NCI-H1105 (cell line): ENCODE measurements at regions not wholly inside any gene's neighbourhood (a gene's known extent, or its start where the extent isn't known, plus 50 kb on each side); places are given as distances from the start of the nearest gene placed in this dataset.
A peak's percentile ranks its signal among the peaks of the same experiment; 100 is the strongest.
"Not testable (repeated sequence)": the region's sequence is repeated elsewhere in the genome, so short reads cannot be mapped to it uniquely, and the experiment has no call there.

ENCODE experiments used
- DNase-seq: peaks from one replicate; lab custom pipeline; 2025; lab: John Stamatoyannopoulos, UW

DNA sequence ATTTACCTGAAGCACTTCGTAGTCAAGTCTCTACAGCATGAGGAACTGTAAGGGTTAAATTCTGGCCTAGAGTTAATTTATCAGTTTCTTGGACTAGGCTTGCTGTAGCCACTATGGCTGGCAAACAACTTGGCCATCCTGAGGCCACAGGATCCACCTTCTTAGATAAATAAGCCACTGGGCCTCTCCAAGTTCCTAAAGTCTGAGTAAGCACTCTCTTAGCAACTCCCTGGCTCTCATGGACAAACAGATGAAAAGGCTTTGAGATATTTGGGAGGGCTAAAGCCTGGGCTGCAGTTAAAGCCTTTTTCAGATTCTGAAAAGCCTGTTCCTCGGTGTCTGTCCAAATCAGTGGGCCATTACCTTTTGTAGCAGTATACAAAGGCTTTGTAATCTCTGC, 675.0 kb downstream of the TMEM121 start:
- DNase-seq, result no peak

DNA sequence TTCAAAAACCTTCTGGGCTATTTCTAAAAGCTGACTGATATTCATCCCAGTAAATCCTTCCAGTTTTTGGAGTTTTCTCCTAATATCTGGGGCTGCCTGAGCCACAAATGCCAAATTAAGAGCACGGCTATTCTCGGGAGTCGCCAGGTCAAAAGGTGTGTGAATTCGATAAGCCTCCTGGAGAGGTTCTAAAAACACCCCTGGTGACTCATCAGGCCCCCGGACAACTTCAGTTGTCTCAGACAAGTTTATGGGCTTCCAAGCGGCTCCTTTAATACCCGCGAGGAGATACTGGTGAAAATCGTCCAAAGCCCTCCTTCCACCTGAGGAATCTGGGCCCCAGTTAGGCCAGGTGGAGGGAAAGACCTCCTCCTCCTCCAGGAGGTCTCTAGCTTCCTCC, 677.1 kb downstream of the TMEM121 start:
- no peak for DNase-seq

DNA sequence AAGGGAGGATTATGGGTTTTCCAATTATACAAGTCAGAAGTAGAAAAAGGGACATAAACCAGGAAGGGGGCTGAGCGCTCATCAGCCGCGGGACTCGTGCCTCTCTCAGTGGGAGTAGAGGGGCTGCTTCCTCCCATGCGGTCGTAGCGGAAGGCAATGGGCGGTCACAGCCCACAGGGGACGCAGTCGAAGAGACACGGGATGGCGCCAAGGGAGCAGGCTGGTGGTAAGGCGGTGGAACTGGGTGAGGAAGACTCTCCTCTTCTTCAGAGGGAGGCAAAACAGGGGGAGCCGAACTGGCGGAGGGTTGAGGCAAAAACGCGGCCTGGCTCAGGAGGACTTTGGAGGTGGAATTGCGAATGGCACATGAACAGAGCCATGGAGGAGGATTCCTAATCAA, 677.7 kb downstream of the TMEM121 start:
- DNase-seq, result no peak

DNA sequence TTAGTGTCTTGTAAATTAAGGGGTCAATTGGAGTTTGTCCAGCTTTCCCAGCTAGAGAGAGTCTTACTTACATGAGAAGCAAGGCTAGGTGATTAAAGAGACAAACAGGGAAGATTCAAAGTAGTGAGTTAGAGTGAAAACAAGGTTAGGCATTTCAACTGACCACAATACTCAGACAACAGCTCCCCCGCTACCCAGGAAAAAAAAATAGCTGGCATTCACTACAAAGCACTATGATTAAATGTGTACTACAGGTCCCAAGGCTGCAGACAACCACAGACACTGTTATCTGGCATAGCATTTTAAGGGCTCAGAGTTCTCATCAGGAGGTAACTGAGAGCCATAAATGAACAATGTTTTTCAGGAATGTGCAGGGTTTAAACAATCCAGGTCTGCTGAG, 680.9 kb downstream of the TMEM121 start:
- DNase-seq, result no peak

DNA sequence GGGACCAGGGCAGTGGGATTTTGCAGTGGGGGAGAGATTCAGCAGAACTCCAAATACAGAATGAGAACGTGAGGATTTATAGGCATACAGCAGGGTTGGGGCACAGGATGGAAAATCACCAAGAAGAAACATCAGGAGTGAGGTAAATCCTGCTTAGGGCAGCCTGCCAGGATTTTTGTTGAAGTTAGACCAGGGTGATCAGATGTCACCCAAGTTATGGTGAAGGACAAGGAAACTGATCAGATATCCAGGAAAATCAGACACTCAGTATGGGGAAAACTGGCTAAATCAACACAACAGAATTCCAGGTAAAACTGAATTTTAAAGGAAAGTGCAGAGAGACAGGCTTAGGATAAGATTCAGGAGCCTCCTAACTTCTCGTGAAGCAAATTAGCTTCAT, 682.4 kb downstream of the TMEM121 start:
- DNase-seq, result no peak

DNA sequence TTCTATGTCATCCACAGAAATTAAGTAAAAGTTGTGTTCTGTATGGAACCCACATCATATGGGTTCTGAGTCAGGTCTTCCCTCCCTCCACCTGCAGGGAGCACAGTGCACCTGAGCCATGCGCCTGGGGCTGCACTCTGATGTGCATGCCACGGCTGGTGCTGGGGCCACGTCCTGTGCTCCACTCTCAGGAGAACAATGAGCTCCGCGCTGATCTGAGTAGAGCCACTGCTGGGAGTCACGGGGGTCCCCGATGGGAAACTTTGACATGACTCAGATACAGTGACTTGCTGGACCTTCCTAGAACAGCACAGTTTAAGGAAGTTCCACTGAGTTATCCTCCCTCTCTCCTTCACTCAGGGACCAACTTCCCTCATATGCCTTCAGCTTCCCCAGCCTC, 683.4 kb downstream of the TMEM121 start:
- no peak for DNase-seq

DNA sequence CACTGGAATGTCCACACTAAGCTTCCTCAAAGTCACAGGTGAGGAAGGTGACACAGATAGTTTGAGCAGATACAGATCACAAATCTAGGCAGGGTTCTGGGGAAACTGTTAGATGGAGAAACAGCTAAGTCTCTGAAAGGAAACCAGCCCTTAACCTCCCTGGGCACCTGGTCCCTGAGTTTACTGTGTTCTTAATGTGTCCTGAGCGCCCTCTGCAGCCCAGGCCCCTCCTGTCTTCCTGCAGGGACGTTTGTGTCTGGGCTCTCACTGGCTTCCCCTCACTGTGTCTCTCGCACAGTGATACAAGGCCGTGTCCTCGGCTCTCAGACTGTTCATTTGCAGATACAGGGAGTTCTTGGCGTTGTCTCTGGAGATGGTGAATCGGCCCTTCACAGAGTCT, 684.3 kb downstream of the TMEM121 start:
- DNase-seq, result no peak

DNA sequence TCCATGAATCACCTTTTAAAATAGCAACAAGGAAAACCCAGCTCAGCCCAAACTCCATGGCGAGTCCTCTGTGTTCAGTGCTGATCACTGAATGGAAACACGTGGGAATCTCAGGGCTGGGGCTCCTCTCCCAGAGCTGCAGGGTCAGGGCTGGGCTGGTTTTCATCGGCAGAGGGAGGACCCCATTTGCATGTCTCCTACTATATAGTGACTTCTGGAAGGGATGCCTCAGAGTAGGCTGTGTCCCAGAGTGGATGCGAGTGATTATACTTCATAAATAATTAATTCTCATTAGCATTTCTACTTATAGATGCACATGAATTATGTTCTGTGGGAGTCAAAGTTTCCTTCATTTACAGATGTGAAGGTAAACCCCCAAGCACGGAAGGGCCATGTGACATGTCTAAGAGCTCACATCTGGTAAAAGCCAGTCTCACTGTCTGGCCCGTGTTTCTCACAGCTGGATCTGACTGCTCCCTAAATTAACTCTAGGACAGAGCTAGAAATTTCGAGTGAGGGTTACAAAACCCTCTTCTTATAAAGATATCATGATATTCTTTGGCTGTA, 685.0 kb downstream of the TMEM121 start:
- no peak for DNase-seq

DNA sequence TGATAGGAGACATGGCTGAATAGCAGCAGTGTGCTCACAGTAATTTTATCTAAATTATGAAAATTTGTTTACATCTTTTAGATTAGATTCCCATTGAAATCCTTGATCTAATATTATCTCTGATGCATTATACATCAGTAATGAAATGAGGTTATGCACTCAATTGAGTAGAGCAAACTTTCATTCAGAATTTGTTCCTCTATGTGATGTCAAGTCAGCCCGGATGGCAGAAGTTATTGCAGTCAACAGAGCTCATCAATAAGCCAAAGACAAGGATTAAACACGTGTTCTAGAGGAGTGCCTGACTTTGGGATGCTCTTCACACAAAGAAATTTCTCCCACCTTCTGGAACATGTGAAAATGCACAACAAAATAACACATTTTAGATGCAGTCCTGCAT, 688.8 kb downstream of the TMEM121 start:
- no peak for DNase-seq

DNA sequence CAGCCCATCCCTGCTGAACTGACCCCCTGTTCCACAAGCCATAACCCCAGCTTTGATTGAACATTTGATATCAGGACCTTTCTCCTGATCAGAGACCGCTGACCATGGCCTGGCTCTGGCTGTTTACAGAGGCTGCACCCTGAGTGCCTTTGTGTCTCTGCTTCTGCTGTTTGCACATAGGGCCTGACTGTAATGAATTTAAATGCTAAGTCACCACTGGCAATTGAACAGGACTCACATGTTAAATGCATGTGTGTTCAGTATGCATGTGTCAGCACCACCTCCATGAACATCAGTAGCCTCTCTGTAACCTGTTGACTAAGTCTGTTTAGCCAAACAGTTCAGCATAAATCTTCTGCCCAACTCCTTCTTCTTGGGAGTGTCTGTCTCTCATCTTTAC, 690.3 kb downstream of the TMEM121 start:
- no peak for DNase-seq

DNA sequence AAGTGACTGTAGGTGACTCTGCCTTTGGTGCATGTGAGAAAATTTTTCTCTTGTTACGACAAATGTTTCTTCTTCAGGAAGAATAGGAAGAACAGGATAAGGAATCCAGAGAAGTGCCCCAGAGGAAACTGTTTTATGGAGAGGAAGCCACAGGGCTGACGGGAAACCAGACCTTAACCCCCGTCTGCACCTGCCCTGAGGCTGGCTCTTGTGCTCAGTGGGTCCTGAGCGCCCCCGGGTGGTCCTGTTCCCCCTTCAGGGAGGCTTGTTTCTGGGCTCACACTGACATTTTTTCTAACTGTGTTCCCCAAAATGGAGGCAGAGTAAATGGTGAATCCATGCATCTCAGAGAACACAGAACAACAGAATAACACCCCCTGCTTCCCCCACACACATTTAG, 691.8 kb downstream of the TMEM121 start:
- no peak for DNase-seq

DNA sequence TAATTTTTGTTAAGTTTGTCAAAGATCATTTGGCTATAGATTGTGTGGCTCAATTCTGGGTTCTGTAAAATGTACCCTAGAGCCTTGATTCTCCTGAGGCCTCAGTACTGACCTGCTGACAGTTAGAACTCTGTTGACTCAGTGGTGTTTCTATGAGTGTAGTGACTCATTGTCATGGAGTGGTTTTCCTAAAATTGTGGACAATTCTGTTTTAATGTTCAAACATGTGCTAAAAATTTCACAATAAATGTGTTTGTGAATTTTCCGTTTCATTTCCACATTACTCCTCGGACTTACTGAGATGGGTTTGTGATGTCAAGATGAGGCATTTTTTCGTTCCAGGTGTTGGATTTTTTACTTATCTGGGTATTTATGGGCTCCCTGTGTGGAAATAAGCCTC, 695.9 kb downstream of the TMEM121 start:
- DNase-seq, result no peak

DNA sequence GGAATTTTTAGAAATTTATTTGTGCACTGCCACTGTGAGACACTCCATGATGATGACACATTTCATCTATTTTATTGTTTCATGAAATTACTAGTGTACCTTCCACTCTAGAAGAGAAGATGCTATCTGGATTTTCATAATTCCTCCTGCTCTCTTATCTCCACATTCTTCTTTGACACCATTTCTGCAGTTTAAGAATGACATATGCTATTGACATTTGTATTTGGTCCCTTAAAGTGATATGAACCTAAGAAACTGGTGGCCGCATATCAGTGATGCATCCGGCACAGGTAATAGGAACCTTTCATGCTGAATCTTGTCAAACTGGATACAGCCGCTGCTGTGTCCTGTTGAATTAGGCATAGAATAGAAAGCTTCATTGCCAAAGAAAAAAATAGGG, 696.3 kb downstream of the TMEM121 start:
- no peak for DNase-seq

DNA sequence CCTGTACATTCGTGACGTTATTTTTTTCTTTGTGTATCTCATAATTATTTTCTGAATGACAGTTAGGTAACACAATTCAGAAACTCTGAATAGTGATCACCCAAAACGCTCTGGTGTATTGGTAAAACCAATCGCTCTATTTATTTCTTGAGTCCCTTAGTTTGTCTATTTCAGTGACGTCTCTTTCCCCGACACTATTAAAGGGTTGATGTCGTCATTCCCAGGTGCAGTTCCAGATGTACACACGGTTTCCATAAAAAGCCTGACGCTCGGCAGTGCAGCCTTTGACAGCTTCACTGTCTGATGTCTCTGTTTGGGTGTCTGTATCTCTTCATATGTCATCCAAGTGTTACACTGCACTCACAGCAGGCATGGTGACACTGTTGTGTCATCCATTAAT, 701.4 kb downstream of the TMEM121 start:
- no peak for DNase-seq

DNA sequence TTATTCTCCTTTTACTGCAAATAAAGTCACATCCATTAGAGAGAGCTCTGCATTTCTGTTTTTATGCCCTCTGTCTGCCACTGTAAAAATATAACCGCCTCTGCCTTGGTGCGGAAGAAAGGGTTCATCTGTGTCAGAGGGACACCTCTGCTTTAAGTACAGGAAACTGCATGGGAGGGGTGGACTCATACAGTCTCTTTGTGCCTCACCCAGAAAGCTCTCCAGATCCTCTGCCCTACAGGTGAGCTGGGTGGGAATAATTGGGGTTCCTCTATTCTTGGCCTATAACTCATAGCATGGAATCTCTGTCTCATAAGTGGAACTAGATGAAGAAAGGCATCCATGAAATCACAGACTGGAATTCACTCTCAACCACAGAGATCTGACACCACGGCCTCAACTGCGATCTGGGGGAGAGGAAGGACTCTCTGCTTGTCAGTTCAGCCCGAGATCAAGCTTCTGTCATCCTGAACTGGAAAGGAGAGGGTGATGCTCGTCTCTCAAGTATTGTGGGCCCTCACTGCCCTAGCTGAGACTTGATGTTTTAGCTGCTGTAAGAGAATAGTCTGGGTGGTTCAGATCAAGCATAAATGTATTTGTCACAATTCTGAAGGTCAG, 702.3 kb downstream of the TMEM121 start:
- no peak for DNase-seq

DNA sequence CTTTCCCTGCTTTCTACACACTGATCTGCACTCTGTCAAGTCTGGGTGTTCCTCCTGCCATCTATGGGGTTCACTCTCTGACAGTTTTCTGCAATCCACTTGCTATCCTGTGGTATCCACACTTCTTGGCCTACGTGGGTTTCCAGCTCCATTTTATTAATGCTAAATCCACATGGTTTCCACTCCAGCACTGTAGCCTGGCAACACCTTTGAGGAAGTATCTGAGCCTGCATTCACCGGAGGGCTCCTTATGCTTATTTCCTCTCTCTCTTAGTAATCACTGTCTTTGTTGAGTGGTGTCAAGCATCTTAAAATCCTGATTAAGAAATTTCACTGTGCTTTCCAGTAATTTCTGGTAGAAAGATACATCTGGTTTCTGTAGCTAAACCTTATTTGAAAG, 703.7 kb downstream of the TMEM121 start:
- DNase-seq, result no peak

DNA sequence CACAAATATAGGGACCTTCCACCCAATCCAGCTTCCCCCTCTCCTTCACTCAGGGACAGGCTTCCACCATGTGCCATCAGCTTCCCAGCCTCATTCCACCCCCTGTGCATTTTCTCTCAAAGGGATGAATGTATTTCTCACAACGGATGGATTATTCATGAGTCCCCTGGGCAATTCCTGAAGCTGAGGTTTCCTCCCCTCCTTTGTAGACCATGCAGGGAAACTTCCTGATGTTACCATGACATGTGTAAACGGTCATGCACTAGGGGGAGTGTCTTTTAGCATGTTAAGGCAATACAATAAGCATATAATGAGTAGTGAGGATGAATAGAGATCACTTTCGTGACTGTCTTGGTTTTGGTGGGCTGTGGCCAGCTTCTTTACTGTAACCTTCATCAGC, 706.8 kb downstream of the TMEM121 start:
- DNase-seq, result not testable (repeated sequence)

DNA sequence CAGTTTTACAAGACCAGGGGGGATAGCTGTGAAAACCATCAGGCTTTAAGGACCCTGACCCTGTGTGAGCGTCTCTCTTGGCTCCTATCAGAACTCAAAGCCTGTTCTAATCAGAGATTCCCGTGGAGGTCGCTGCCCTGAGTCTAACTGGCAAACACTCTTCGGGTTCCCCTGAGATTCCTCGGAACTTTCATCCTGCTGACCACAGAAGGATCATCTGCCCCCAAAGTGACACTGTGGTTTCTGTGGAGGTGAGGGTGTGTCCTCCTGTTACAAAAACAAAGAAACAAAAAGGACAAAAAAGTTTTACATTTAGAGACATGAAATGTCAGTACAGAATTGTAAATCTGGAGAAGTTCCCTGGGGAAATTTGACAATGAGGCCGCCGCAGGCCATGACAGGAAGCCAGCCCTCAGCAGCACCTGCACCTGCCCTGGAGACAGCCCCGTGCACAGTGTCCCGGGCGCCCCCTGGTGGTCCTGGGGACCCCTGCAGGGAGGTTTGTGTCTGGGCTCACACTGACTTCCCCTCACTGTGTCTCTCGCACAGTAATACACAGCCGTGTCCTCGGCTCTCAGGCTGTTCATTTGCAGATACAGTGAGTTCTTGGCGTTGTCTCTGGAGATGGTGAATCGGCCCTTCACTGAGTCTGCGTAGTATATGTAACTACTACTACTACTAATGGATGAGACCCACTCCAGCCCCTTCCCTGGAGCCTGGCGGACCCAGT, 708.3 kb downstream of the TMEM121 start:
- DNase-seq, result not testable (repeated sequence)

DNA sequence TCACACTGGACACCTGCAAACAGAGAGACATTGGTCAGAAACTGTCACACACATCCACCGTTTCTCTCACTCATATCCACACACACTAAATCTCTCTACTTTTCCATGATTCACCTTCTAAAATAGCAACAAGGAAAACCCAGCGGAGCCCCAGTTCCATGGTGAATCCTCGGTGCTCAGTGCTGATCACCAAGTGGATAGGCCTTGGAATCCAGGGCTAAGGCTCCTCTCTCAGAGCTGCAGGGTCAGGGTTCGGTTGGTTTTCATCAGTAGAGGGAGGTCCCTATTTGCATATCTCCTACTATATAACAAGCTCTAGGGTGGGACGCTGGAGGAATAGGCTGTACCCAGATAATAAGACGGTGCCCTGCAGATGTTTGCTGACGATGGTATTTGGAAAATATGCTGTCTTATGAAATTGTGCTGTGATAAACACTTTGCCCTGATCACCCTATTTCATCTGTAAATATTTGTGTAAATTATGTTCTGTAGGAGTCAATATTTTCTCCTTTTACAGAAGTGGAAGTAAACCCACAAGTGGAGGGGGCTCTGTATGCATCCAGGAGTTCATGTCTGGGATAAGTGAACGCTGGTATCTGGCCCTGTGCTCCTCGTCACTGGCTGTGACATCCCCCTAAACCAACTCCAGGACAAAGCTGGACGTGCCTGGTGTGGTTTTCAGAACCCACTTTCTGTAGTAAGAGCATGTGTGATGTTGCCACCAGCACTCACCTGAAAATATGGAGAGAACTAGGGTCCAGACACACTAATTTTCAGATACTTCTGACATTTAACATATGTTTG, 709.2 kb downstream of the TMEM121 start:
- no peak for DNase-seq

DNA sequence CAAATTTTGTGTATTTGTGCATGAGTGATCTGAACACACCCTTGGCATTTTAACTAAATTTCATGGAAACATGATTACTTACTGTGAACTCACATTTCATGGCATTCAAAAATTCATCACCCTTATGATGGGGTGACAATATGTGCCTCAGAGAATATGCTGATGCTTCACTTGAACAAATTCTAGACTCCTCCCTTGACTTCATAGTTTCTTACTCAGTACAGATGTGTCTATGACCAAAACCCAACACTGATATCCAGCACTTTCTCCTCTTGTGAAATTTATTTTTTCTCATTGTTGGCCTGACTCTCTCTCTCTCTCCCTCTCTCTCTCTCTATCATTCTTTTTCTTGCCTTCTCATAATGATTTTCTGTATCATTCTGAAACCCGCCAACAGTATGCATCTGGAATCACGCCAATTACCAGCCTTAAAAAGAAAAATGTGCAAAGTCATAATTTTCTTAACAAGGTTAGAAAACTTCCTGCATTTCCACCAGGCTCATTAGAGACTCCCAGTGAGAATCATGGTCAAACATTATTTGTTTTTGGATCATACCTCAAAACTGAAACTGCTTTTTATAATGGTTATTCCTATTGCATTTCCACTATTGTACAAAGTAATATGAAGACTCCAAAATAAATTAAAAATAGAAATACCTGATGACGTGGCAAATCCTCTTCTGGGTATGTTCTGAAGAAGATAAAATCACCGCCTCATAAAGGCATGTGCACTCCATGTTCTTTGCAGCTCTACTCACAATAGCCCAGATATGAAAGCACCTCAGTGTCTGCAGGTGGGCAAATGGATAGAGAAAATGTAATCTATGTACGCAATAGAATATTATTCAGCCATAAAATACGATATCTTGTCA, 722.2 kb downstream of the TMEM121 start:
- DNase-seq, result no peak

DNA sequence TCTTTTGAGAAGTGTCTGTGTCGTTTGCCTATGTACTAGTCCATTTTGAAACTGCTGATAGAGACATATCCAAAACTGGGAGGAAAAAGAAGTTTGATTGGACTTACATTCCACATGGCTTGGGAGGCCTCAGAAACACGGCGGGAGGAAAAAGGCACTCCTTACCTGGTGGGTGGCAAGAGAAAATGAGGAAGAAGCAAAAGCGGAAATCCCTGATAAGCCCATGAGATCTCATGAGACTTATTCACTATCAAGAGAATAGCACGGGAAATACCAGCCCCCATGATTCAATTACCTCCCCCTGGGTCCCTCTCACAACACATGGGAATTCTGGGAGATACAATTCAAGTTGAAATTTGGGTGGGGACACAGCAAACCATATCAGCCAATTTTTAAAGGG, 727.6 kb downstream of the TMEM121 start:
- DNase-seq, result not testable (repeated sequence)

DNA sequence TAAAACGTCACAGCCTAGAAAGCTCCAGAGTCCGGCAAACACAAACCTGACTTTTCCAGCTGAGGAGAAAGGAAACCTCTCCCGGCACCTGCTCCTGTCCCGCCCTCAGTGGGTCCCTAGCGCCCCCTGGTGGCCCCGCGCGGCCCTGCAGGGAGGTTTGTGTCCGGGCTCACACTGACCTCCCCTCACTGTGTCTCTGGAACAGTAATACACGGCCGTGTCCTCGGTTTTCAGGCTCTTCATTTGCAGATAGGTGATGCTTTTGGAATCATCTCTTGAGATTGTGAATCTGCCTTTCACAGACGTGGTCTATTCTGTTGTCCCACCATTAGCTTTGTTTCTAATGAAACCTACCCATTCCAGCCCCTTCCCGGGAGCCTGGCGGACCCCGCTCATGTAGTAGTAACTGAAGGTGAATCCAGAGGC, 731.2 kb downstream of the TMEM121 start:
- DNase-seq, result peak; percentile 69
